GM23338 (cell line): ENCODE measurements at regions not wholly inside any gene's neighbourhood (a gene's known extent, or its start where the extent isn't known, plus 50 kb on each side); places are given as distances from the start of the nearest gene placed in this dataset.

ENCODE experiments used
- ATAC-seq: fragments of 200-7000 bp; cut with Tn5 transposase; 3 replicates; pipeline ENCODE4 v1.9.1; 2020
- DNase-seq: peaks from one replicate; pipeline ENCODE4 v3.0.0-alpha.2; 2015; ENCODE audit warnings: low spot score
- H2AFZ ChIP-seq: fragments of 200-600 bp; sonication (generic); 2 replicates; pipeline ENCODE4 v1.8.0; 2016; ENCODE audit warnings: antibody characterized with exemption, mild to moderate bottlenecking, moderate library complexity
- H3F3A ChIP-seq: fragments of 200-600 bp; sonication (generic); replicated peaks from 2 replicates; pipeline ENCODE4 v1.8.0; 2017; ENCODE audit warnings: antibody characterized with exemption, mixed run types, low read depth
- H3K27ac ChIP-seq: fragments of 200-600 bp; sonication (generic); 2 replicates; pipeline ENCODE4 v1.6.1; 2016; ENCODE audit warnings: low read depth
- H3K27me3 ChIP-seq: fragments of 200-600 bp; sonication (generic); 2 replicates; pipeline ENCODE4 v1.8.0; 2016; ENCODE audit warnings: mild to moderate bottlenecking, mixed run types, moderate library complexity; ENCODE audit not compliant: insufficient read depth
- H3K36me3 ChIP-seq: fragments of 200-600 bp; sonication (generic); 2 replicates; pipeline ENCODE4 v1.8.0; 2016; ENCODE audit warnings: mild to moderate bottlenecking; ENCODE audit not compliant: insufficient read depth
- H3K4me1 ChIP-seq: fragments of 200-600 bp; sonication (generic); 2 replicates; pipeline ENCODE4 v1.8.0; 2016; ENCODE audit warnings: mild to moderate bottlenecking, moderate library complexity; ENCODE audit not compliant: insufficient read depth
- H3K4me2 ChIP-seq: fragments of 200-600 bp; sonication (generic); 2 replicates; pipeline ENCODE4 v1.7.1; 2017; ENCODE audit warnings: mixed run types
- H3K4me3 ChIP-seq: fragments of 200-600 bp; sonication (generic); 2 replicates; pipeline ENCODE4 v1.6.1; 2016; ENCODE audit warnings: mixed run types
- H3K79me2 ChIP-seq: fragments of 200-600 bp; sonication (generic); replicated peaks from 2 replicates; pipeline ENCODE4 v1.8.0; 2017; ENCODE audit warnings: mild to moderate bottlenecking; ENCODE audit not compliant: insufficient read depth
- H3K9me2 ChIP-seq: fragments of 200-600 bp; sonication (generic); 2 replicates; pipeline ENCODE4 v1.8.0; 2017; ENCODE audit not compliant: insufficient read depth
- H4K20me1 ChIP-seq: fragments of 200-600 bp; sonication (generic); replicated peaks from 2 replicates; pipeline ENCODE4 v1.8.0; 2017; ENCODE audit warnings: mild to moderate bottlenecking; ENCODE audit not compliant: insufficient read depth
- H3K27ac Mint-ChIP-seq: 2 replicates; pipeline ENCODE4 v1.8.0; 2020; ENCODE audit warnings: inconsistent platforms, mild to moderate bottlenecking, moderate library complexity, mixed read lengths
- H3K27me3 Mint-ChIP-seq: 3 replicates; pipeline ENCODE4 v1.8.0; 2022; ENCODE audit warnings: low read depth, mild to moderate bottlenecking, moderate library complexity, mixed read lengths, inconsistent platforms; ENCODE audit not compliant: insufficient read depth, poor library complexity
- H3K36me3 Mint-ChIP-seq: 3 replicates; pipeline ENCODE4 v1.8.0; 2021; ENCODE audit warnings: low read depth, mild to moderate bottlenecking, inconsistent platforms, moderate library complexity, mixed read lengths
- H3K4me1 Mint-ChIP-seq: 3 replicates; pipeline ENCODE4 v1.8.0; 2020; ENCODE audit warnings: mild to moderate bottlenecking, inconsistent platforms, mixed read lengths
- H3K4me3 Mint-ChIP-seq: 3 replicates; pipeline ENCODE4 v1.8.0; 2021; ENCODE audit warnings: moderate library complexity, mild to moderate bottlenecking, inconsistent platforms, mixed read lengths
- H3K9me3 Mint-ChIP-seq: 3 replicates; pipeline ENCODE4 v1.8.0; 2020; ENCODE audit warnings: moderate library complexity, mild to moderate bottlenecking, inconsistent platforms, mixed read lengths
- CREB1 ChIP-seq: fragments of 250-450 bp; sonication (Bioruptor Pico); IDR thresholded peaks from 2 replicates; pipeline ENCODE4 v1.5.0; 2020; ENCODE audit warnings: low read depth, mild to moderate bottlenecking, moderate library complexity
- CTCF ChIP-seq, 2 experiments: fragments of 200-600 bp in 1 of 2; sonication (generic) in 1 of 2; conservative IDR thresholded peaks; 2 replicates each; pipeline versions ENCODE4 v1.5.1 to v1.6.1; 2016 to 2017; ENCODE audit warnings: antibody characterized with exemption in 2 of 2, low read depth in 2 of 2, mild to moderate bottlenecking in 2 of 2, moderate library complexity in 1 of 2
- ETS1 ChIP-seq: IDR thresholded peaks from 2 replicates; pipeline ENCODE4 v1.6.1; 2016; ENCODE audit warnings: antibody characterized with exemption
- EZH2 ChIP-seq: fragments of 200-600 bp; sonication (generic); IDR thresholded peaks from one replicate; pipeline ENCODE4 v1.8.0; 2017; ENCODE audit warnings: antibody characterized with exemption, mild to moderate bottlenecking, low read depth; ENCODE audit not compliant: unreplicated experiment
- EZH2phosphoT487 ChIP-seq: fragments of 200-600 bp; sonication (generic); IDR thresholded peaks from one replicate; pipeline ENCODE4 v1.8.1; 2018; ENCODE audit warnings: antibody characterized with exemption; ENCODE audit not compliant: unreplicated experiment
- NANOG ChIP-seq: IDR thresholded peaks from 2 replicates; pipeline ENCODE4 v1.6.1; 2016; ENCODE audit warnings: antibody characterized with exemption, borderline replicate concordance
- POLR2AphosphoS5 ChIP-seq: IDR thresholded peaks from 2 replicates; pipeline ENCODE4 v1.6.1; 2016; ENCODE audit warnings: antibody characterized with exemption, low read depth
- STAT1 ChIP-seq: IDR thresholded peaks from one replicate; pipeline ENCODE4 v1.6.1; 2016; ENCODE audit warnings: antibody characterized with exemption; ENCODE audit not compliant: unreplicated experiment
- ZNF114 ChIP-seq: fragments of 250-450 bp; sonication (Bioruptor Pico); IDR thresholded peaks from 2 replicates; pipeline ENCODE4 v1.5.0; 2020; ENCODE audit warnings: mild to moderate bottlenecking, moderate library complexity
- ZNF331 ChIP-seq: fragments of 250-450 bp; sonication (Bioruptor Pico); IDR thresholded peaks from 2 replicates; pipeline ENCODE4 v1.5.0; 2020; ENCODE audit warnings: low read depth, mild to moderate bottlenecking, moderate library complexity
- ZNF462 ChIP-seq: fragments of 250-450 bp; sonication (Bioruptor Pico); IDR thresholded peaks from 2 replicates; pipeline ENCODE4 v1.5.0; 2020; ENCODE audit warnings: mild to moderate bottlenecking, moderate library complexity

- TF ChIP-seq CTCF (conservative IDR thresholded peaks at IDR 0.05; ENCODE audit: low read depth in 2 of 2) (no peak), EZH2 (no peak)
Measured at GRCh38 chr15:35974052-35974451, 428.1 kb upstream of the DPH6 start (continued).

- Mint-ChIP-seq H3K4me3 (no peak overlapping the region), H3K27ac (no peak overlapping the region)
- no peak for ATAC-seq
- TF ChIP-seq ETS1 (no peak), EZH2phosphoT487 (no peak), STAT1 (no peak), CTCF (conservative IDR thresholded peaks at IDR 0.05; ENCODE audit: low read depth in 2 of 2) (no peak), ZNF114 (CRISPR knock-in tag) (no peak), ZNF331 (CRISPR knock-in tag) (no peak), ZNF462 (no peak), NANOG (no peak), POLR2AphosphoS5 (no peak), EZH2 (no peak), CREB1 (CRISPR knock-in tag) (no peak)
Measured at GRCh38 chr15:35975941-35976340, 430.0 kb upstream of the DPH6 start.

More at GRCh38 chr15:35975941-35976340, 430.0 kb upstream of the DPH6 start:
- Histone ChIP-seq H3F3A (no peaks in the 10 kb centered on the region), H3K4me1 (peaks cover 11% of the 10 kb centered on the region; the same call in 1 of the 2 replicates), H3K79me2 (no peaks in the 10 kb centered on the region), H3K4me3 (no peak overlapping the region), H3K4me2 (no peak overlapping the region), H2AFZ (no peak overlapping the region), H4K20me1 (no peaks in the 10 kb centered on the region), H3K27me3 (no peaks in the 10 kb centered on the region), H3K9me2 (no peaks in the 10 kb centered on the region), H3K27ac (no peak overlapping the region), H3K36me3 (no peaks in the 10 kb centered on the region)
- no peaks in the 10 kb centered on the region for H3K36me3 Mint-ChIP-seq
- H3K4me1 Mint-ChIP-seq: peaks cover 17% of the 10 kb centered on the region
- no peak for DNase-seq
- peaks cover under 1% of the 10 kb centered on the region for H3K27me3 Mint-ChIP-seq
- no peaks in the 10 kb centered on the region for H3K9me3 Mint-ChIP-seq
